Endothelial cell of umbilical vein (primary cell): ENCODE measurements at regions not wholly inside any gene's neighbourhood (a gene's known extent, or its start where the extent isn't known, plus 50 kb on each side); places are given as distances from the start of the nearest gene placed in this dataset.

Experiments used
- JUN ChIP-seq: IDR thresholded peaks from 2 replicates; pipeline ENCODE4 v1.6.1; 2011; ENCODE audit warnings: borderline replicate concordance, low read depth; ENCODE audit not compliant: insufficient read length, insufficient read depth
- POLR2A ChIP-seq: IDR thresholded peaks from 2 replicates; pipeline ENCODE4 v1.6.1; 2012; ENCODE audit warnings: low read depth, mild to moderate bottlenecking, control low read depth, low read length
- TF ChIP-seq, protein P1 (sequence below), 2 donors: IDR thresholded peaks; 1 replicate in 1 of 2; 2 replicates in 1 of 2; pipeline ENCODE4 v1.5.1; 2011; ENCODE audit warnings: low read length in 2 of 2, mild to moderate bottlenecking in 2 of 2, moderate library complexity in 2 of 2, control low read depth in 1 of 2, inconsistent platforms in 1 of 2, low read depth in 1 of 2; ENCODE audit not compliant: insufficient read depth in 1 of 2; ENCODE audit errors: extremely low read depth in 1 of 2

DNA sequence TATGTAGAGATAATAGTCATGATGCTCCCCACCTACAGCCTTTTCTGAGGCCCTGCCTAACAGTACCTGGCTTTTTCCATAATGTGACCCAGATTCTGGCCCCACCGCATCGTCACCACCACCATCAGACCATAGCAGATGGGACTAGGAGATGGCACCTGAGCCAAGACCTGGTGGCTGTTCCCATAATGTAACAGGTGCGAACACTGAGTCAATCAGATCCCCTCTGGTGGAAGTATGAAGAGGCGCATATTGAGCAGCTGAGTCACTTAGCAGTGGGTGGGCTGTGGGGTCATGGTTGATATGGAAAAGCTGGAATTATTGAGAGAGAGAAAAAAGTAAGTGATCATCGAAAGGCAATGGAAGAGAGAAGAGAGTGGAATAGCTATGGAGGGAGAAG lies 578.0 kb upstream of the CADM1 start:
- no peak for TF ChIP-seq JUN
- TF ChIP-seq, protein P1, sequence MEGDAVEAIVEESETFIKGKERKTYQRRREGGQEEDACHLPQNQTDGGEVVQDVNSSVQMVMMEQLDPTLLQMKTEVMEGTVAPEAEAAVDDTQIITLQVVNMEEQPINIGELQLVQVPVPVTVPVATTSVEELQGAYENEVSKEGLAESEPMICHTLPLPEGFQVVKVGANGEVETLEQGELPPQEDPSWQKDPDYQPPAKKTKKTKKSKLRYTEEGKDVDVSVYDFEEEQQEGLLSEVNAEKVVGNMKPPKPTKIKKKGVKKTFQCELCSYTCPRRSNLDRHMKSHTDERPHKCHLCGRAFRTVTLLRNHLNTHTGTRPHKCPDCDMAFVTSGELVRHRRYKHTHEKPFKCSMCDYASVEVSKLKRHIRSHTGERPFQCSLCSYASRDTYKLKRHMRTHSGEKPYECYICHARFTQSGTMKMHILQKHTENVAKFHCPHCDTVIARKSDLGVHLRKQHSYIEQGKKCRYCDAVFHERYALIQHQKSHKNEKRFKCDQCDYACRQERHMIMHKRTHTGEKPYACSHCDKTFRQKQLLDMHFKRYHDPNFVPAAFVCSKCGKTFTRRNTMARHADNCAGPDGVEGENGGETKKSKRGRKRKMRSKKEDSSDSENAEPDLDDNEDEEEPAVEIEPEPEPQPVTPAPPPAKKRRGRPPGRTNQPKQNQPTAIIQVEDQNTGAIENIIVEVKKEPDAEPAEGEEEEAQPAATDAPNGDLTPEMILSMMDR (IDR thresholded peaks at IDR 0.05; ENCODE audit: extremely low read depth in 1 of 2, insufficient read depth in 1 of 2, low read depth in 1 of 2, low read length in 2 of 2): no peak
- TF ChIP-seq POLR2A: no peak
